Hepatocyte (in vitro differentiated cells): ENCODE measurements at regions not wholly inside any gene's neighbourhood (a gene's known extent, or its start where the extent isn't known, plus 50 kb on each side); places are given as distances from the start of the nearest gene placed in this dataset.

ENCODE experiments used
- DNase-seq: peaks from one replicate; pipeline ENCODE4 v3.0.0-alpha.2; 2016; ENCODE audit warnings: low spot score
- H2AFZ ChIP-seq: fragments of 200-600 bp; sonication (generic); 2 replicates; pipeline ENCODE4 v1.6.0; 2016; ENCODE audit warnings: antibody characterized with exemption, mild to moderate bottlenecking
- H3K27ac ChIP-seq: fragments of 200-600 bp; sonication (generic); 2 replicates; pipeline ENCODE4 v1.5.1; 2016; ENCODE audit warnings: mild to moderate bottlenecking
- H3K27me3 ChIP-seq: fragments of 200-600 bp; sonication (generic); 2 replicates; pipeline ENCODE4 v1.6.1; 2016
- H3K36me3 ChIP-seq: fragments of 200-600 bp; sonication (generic); replicated peaks from 2 replicates; pipeline ENCODE4 v1.5.1; 2016; ENCODE audit warnings: low read depth; ENCODE audit not compliant: insufficient read depth
- H3K4me1 ChIP-seq: fragments of 200-600 bp; sonication (generic); 2 replicates; pipeline ENCODE4 v1.5.1; 2016; ENCODE audit warnings: mild to moderate bottlenecking, moderate library complexity; ENCODE audit not compliant: insufficient read depth
- H3K4me2 ChIP-seq: fragments of 200-600 bp; sonication (generic); 2 replicates; pipeline ENCODE4 v1.6.0; 2016
- H3K4me3 ChIP-seq: fragments of 200-600 bp; sonication (generic); 2 replicates; pipeline ENCODE4 v1.5.1; 2016; ENCODE audit warnings: mild to moderate bottlenecking
- H3K79me2 ChIP-seq: fragments of 200-600 bp; sonication (generic); 2 replicates; pipeline ENCODE4 v1.6.0; 2017; ENCODE audit warnings: mild to moderate bottlenecking
- H3K9me2 ChIP-seq: fragments of 200-600 bp; sonication (generic); replicated peaks from 2 replicates; pipeline ENCODE4 v1.6.0; 2017; ENCODE audit warnings: mild to moderate bottlenecking; ENCODE audit not compliant: insufficient read depth
- H3K9me3 ChIP-seq: fragments of 200-600 bp; sonication (generic); 2 replicates; pipeline ENCODE4 v1.5.1; 2016; ENCODE audit warnings: low read depth, mild to moderate bottlenecking
- H4K20me1 ChIP-seq: fragments of 200-600 bp; sonication (generic); 2 replicates; pipeline ENCODE4 v1.6.0; 2016; ENCODE audit warnings: mild to moderate bottlenecking; ENCODE audit not compliant: insufficient read depth, poor library complexity, severe bottlenecking
- EZH2 ChIP-seq: fragments of 200-600 bp; sonication (generic); IDR thresholded peaks from 2 replicates; pipeline ENCODE4 v1.6.1; 2016; ENCODE audit warnings: antibody characterized with exemption, mild to moderate bottlenecking, borderline replicate concordance
- EZH2phosphoT487 ChIP-seq: fragments of 200-600 bp; sonication (generic); IDR thresholded peaks from one replicate; pipeline ENCODE4 v1.6.1; 2018; ENCODE audit warnings: antibody characterized with exemption, mild to moderate bottlenecking, low read depth, moderate library complexity; ENCODE audit not compliant: unreplicated experiment, severe bottlenecking
- WGBS: methylation state at CpG from one replicate; pipeline ENCODE4 v1.1.6; 2016; ENCODE audit warnings: low lambda C conversion rate; ENCODE audit errors: missing lambda C conversion rate; 5-methylcytosine and 5-hydroxymethylcytosine counted together
- TF ChIP-seq, protein P1 (sequence below): fragments of 200-600 bp; sonication (generic); IDR thresholded peaks from 2 replicates; pipeline ENCODE4 v1.5.1; 2016; ENCODE audit warnings: antibody characterized with exemption, mild to moderate bottlenecking; ENCODE audit not compliant: poor library complexity

DNA sequence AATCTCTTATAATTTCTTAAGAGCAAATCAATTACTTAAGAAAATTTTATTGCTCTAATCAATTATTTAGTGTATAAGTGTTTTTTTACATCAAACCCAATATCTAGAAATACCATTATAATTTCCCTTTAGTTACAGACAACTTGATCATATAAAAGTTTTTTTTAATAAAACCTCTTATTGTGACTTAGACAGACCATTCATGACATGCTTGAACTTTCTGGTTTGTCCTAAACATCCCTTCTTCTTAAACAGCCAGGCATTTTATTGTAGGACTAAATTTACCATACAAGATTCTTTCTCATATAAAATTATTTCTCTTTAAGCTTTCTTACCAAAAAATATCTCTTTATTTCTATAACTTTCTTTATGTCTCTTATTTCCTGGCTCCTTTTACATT is 164.5 kb downstream of the SUCNR1 start:
- H3K36me3 ChIP-seq: no peaks in the 10 kb centered on the region
- TF ChIP-seq, protein P1, sequence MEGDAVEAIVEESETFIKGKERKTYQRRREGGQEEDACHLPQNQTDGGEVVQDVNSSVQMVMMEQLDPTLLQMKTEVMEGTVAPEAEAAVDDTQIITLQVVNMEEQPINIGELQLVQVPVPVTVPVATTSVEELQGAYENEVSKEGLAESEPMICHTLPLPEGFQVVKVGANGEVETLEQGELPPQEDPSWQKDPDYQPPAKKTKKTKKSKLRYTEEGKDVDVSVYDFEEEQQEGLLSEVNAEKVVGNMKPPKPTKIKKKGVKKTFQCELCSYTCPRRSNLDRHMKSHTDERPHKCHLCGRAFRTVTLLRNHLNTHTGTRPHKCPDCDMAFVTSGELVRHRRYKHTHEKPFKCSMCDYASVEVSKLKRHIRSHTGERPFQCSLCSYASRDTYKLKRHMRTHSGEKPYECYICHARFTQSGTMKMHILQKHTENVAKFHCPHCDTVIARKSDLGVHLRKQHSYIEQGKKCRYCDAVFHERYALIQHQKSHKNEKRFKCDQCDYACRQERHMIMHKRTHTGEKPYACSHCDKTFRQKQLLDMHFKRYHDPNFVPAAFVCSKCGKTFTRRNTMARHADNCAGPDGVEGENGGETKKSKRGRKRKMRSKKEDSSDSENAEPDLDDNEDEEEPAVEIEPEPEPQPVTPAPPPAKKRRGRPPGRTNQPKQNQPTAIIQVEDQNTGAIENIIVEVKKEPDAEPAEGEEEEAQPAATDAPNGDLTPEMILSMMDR: no peak
- no peak for TF ChIP-seq EZH2
- no peak for TF ChIP-seq EZH2phosphoT487

DNA sequence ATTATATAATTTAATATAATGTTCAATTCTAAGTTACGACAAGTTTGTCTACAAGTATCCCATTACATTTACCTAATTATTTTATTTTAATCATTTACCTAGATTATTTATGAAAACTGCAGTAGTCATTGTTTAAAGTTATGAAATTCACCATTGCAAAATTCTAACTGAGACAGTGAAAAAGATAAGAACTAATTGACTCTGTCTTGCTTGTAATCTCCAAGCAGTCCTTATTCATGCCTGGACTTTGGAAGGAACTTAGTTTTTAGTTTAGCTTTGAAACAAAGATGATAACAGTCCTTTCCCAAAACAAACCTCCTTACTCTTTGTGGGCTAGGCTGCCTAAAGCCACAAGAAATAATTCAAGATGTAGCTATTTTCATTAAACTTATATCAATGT is 165.0 kb downstream of the SUCNR1 start:
- Histone ChIP-seq H3K36me3 (no peaks in the 10 kb centered on the region), H4K20me1 (no peaks in the 10 kb centered on the region), H3K27me3 (no peaks in the 10 kb centered on the region), H3K27ac (no peak overlapping the region), H3K4me3 (no peak overlapping the region), H3K79me2 (no peaks in the 10 kb centered on the region), H3K9me3 (peaks cover 4% of the 10 kb centered on the region), H3K9me2 (no peaks in the 10 kb centered on the region), H3K4me1 (no peaks in the 10 kb centered on the region), H3K4me2 (no peak overlapping the region), H2AFZ (no peak overlapping the region)
- WGBS: 87% methylated on average over 1 of the region's 1 CpG
- no peak for DNase-seq
- TF ChIP-seq, protein P1: no peak
- TF ChIP-seq EZH2 (no peak), EZH2phosphoT487 (no peak)

More for the DNA sequence above, 164.5 kb downstream of the SUCNR1 start:
- Histone ChIP-seq H3K4me3 (no peak overlapping the region), H3K27ac (no peak overlapping the region), H2AFZ (no peak overlapping the region), H3K9me3 (peaks cover 4% of the 10 kb centered on the region), H3K79me2 (no peaks in the 10 kb centered on the region), H3K9me2 (no peaks in the 10 kb centered on the region), H3K4me1 (no peaks in the 10 kb centered on the region), H4K20me1 (no peaks in the 10 kb centered on the region), H3K27me3 (no peaks in the 10 kb centered on the region), H3K4me2 (no peak overlapping the region)
- DNase-seq: no peak

DNA sequence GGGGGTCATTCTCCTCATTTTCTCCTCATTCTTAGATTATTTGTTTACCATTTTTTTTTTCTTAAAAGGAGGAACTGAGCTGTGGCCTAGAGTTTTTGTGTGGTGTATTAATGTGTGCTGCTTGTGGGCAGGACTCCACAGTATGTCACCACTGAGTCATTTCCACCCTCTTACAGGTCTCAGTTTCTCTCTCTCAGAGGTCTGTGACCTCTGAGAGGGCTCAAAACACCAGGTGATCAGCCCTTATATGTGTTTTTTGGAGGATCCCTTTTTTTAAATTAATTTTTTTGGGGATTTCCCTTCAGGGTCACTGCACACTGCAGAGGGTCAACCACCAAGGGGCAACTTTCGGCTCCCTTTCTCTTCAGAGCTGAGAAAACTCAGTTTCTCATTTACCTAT is 166.4 kb downstream of the SUCNR1 start:
- Histone ChIP-seq H4K20me1 (no peaks in the 10 kb centered on the region), H3K27me3 (no peaks in the 10 kb centered on the region), H3K4me3 (no peak overlapping the region), H3K9me2 (no peaks in the 10 kb centered on the region), H3K4me2 (no peak overlapping the region), H3K27ac (no peak overlapping the region), H3K4me1 (no peaks in the 10 kb centered on the region), H3K36me3 (no peaks in the 10 kb centered on the region), H2AFZ (no peak overlapping the region), H3K9me3 (peaks cover 4% of the 10 kb centered on the region), H3K79me2 (no peaks in the 10 kb centered on the region)
- TF ChIP-seq EZH2: no peak
- TF ChIP-seq, protein P1: no peak
- no peak for DNase-seq
- WGBS: 93% methylated on average over 1 of the region's 1 CpG

DNA sequence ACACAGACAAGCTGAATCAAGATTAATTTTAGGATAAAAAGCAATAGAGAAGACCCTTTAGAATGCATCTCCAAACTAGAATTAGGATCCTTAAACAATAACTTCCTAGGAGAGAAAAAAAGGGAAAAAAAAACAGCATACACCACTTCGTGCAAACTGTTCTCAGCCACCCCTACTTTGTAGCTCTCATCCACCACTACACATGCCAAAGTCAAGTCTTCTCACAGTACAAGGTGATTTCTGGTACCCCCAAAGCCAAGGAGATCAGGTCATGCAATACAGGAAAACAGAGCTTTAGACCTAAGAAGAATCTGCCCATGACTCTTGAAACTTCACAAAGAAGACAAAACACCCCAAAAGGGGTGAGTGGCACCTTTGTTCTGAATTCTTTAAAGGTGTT is 166.9 kb downstream of the SUCNR1 start:
- H3K4me2 ChIP-seq: no peak overlapping the region
- no peak overlapping the region for H2AFZ ChIP-seq
- H3K79me2 ChIP-seq: no peaks in the 10 kb centered on the region
- no peak overlapping the region for H3K27ac ChIP-seq
- H4K20me1 ChIP-seq: no peaks in the 10 kb centered on the region
- H3K9me2 ChIP-seq: no peaks in the 10 kb centered on the region
- H3K9me3 ChIP-seq: peaks cover 4% of the 10 kb centered on the region
- no peak overlapping the region for H3K4me3 ChIP-seq
- no peaks in the 10 kb centered on the region for H3K4me1 ChIP-seq
- 83% methylated on average over 1 of the region's 1 CpG for WGBS
- TF ChIP-seq EZH2 (no peak), EZH2phosphoT487 (no peak)
- TF ChIP-seq, protein P1: no peak
- H3K36me3 ChIP-seq: no peaks in the 10 kb centered on the region
- no peaks in the 10 kb centered on the region for H3K27me3 ChIP-seq
- no peak for DNase-seq
